GM18519 (cell line): ENCODE measurements at regions not wholly inside any gene's neighbourhood (a gene's known extent, or its start where the extent isn't known, plus 50 kb on each side); places are given as distances from the start of the nearest gene placed in this dataset.

Source experiments
- ATAC-seq: cut with Tn5 transposase; IDR thresholded peaks from one replicate; pipeline ENCODE4 v1.9.1; 2021; ENCODE audit warnings: mild to moderate bottlenecking, moderate library complexity; ENCODE audit not compliant: unreplicated experiment, low FRiP score

GRCh38 chr5:121763665-121764064 is 88.0 kb upstream of the FTMT start:
- ATAC-seq, result no peak

DNA sequence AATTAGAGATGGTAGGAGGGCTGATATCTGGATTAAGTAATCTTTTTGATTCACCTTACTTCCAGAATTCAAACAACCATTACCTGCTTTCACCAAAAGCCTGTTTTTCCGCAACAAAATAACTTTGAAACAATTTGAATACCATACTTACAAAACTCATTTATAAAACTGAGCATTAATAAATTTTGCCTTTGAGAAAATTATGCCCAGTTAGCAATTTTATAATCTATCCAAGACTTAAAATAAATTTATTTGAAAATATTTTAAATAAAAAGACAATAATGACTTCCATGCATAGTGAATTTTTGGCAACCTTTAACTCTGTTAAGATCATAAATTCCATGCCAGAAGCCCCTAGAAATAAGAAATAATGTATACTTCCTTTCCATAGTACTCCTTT is 71.3 kb upstream of the FTMT start:
- ATAC-seq, result no peak

DNA sequence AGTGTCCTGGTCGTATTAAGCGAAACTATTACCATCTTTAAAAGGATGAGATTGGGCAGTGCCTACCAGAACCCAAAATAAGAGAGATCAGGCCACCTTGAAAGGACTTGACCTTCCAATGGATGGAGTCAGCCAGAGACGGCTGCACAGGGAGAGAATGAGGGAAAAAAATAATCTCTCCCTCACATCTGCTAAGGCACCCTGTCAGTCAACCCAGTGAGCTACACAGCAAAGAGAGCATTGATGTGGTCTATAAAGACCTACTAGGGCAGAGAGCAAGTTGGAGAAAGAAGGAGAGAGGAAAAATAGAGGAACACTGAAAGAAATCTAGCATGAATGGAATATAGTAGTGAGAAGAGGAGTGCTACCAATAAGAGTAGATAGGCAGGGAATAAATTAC is 68.0 kb upstream of the FTMT start:
- ATAC-seq, result no peak

GRCh38 chr5:121793791-121794190 is 57.9 kb upstream of the FTMT start:
- ATAC-seq, result no peak

DNA sequence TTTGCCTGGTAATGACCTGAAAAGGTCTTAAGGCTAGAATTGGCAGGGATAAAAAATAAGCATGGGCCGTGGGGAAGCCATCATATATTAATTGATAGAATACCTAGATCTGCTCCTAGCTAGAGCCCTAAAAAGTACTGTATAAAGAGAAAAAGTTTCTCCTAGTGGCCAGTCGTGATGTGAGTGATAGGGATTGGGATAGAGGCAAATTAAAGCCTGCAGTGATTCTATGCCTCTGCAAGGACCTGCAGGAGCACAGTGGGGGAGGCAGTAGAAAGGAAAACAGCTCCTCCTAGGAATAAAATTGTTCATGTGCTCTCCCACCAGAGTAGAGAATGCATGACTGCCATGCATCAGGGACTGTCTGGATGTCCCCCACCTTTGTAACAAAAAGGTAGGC is 56.2 kb upstream of the FTMT start:
- no peak for ATAC-seq

DNA sequence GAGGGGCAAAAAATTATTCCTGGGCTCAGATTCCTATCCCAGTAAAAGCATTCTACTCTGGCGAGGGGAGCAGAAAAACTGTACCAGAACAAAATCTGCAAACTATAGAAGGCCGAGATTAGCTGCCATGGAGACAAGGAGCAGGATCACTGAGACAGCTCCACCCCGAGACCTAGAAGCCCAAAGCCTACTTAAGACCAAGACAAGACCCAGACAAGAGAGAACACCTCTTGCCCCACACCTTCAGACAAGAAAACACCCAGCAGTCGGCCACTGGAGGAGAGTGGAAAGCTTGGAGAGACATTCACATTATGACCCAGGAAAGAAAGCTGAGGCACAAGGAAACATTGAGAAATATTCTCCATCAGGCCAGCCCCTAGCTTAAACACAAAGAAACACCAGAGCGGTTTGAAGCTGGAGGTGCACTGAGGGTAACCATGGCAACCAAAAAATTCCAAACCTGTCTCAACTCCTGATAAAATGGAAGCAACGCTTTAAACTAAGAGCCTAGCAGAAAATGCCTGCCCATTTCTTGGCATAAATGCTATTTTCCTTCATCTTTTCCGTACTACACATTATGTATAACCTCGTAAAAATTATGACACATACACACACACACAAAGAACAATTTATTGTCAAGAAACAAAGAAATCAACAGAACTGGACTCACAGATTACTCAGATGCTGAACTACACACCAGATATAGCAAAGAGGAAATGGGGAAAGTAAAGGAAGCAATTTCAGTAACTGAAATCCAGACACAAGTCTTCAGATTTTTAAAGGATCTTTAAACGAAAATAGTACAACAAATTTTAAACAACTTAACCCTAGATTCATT is 53.8 kb upstream of the FTMT start:
- no peak for ATAC-seq
